IMR-90 (cell line): ENCODE measurements at regions not wholly inside any gene's neighbourhood (a gene's known extent, or its start where the extent isn't known, plus 50 kb on each side); places are given as distances from the start of the nearest gene placed in this dataset.

ENCODE experiments used
- ATAC-seq: fragments of 200-7000 bp; cut with Tn5 transposase; 2 replicates; pipeline ENCODE4 v1.9.1; 2020; ENCODE audit warnings: low read depth, mild to moderate bottlenecking, moderate library complexity
- BruUV-seq: library from RNA; stranded (reverse); fragments of 400-500 nt; replicated peaks from 2 replicates; lab custom pipeline; 2021; lab: Mats Ljungman, UMichigan
- CTCF ChIA-PET: fragments of 300-600 bp; formaldehyde crosslinking; extraction: SDS; loops from one replicate; lab custom pipeline; 2021; ENCODE audit warnings: antibody characterized with exemption; lab: Yijun Ruan, JAX
- POLR2A ChIA-PET: fragments of 300-600 bp; sonication (Branson Sonifier 250); formaldehyde crosslinking; loops from one replicate; lab custom pipeline; 2022; ENCODE audit warnings: antibody characterized with exemption; ENCODE audit not compliant: unreplicated experiment; lab: Charles Lee
- DNase-seq: peaks from one replicate; pipeline ENCODE4 v3.0.0; 2013
- H2AFZ ChIP-seq: replicated peaks from 2 replicates; pipeline ENCODE3; 2013; ENCODE audit warnings: low read length, mild to moderate bottlenecking; ENCODE audit not compliant: poor library complexity
- H2AK5ac ChIP-seq: 2 replicates; pipeline ENCODE4 v1.6.1; 2013; ENCODE audit warnings: low read depth, low read length, inconsistent platforms
- H2AK9ac ChIP-seq: replicated peaks from 2 replicates; pipeline ENCODE3; 2013; ENCODE audit warnings: mild to moderate bottlenecking, low read depth, low read length, moderate library complexity; ENCODE audit not compliant: poor library complexity
- H2BK120ac ChIP-seq: 2 replicates; pipeline ENCODE4 v1.6.1; 2013; ENCODE audit warnings: low read depth, low read length, inconsistent platforms
- H2BK15ac ChIP-seq: 3 replicates; pipeline ENCODE4 v1.6.1; 2013; ENCODE audit warnings: low read depth, low read length, inconsistent platforms
- H2BK20ac ChIP-seq: 2 replicates; pipeline ENCODE4 v1.6.1; 2013; ENCODE audit warnings: low read depth, mild to moderate bottlenecking, inconsistent platforms, low read length, moderate library complexity
- H2BK5ac ChIP-seq: 2 replicates; pipeline ENCODE4 v1.6.1; 2013; ENCODE audit warnings: mild to moderate bottlenecking, low read depth, low read length, inconsistent platforms; ENCODE audit not compliant: poor library complexity, severe bottlenecking
- H3K14ac ChIP-seq: replicated peaks from 2 replicates; pipeline ENCODE4 v1.6.1; 2013; ENCODE audit warnings: low read depth, low read length, inconsistent platforms
- H3K18ac ChIP-seq: 2 replicates; pipeline ENCODE4 v1.6.1; 2013; ENCODE audit warnings: low read depth, low read length, control low read depth
- H3K23ac ChIP-seq: 2 replicates; pipeline ENCODE4 v1.6.1; 2013; ENCODE audit warnings: low read depth, low read length, inconsistent platforms
- H3K27ac ChIP-seq: 2 replicates; pipeline ENCODE4 v1.5.1; 2013; ENCODE audit warnings: mild to moderate bottlenecking, control low read depth, low read length; ENCODE audit not compliant: insufficient read depth
- H3K27me3 ChIP-seq: 2 replicates; pipeline ENCODE4 v1.6.1; 2013; ENCODE audit warnings: low read length; ENCODE audit not compliant: control insufficient read depth, insufficient read depth
- H3K36me3 ChIP-seq: 2 replicates; pipeline ENCODE4 v1.6.1; 2013; ENCODE audit warnings: low read length, mixed read lengths; ENCODE audit not compliant: control insufficient read depth, insufficient read depth
- H3K4ac ChIP-seq: 2 replicates; pipeline ENCODE4 v1.6.1; 2013; ENCODE audit warnings: low read depth, low read length, inconsistent platforms
- H3K4me1 ChIP-seq: 2 replicates; pipeline ENCODE4 v1.6.1; 2013; ENCODE audit warnings: low read length, mixed read lengths; ENCODE audit not compliant: control insufficient read depth, insufficient read depth
- H3K4me2 ChIP-seq: 2 replicates; pipeline ENCODE4 v1.6.1; 2013; ENCODE audit warnings: low read depth, mild to moderate bottlenecking, control low read depth, low read length, moderate library complexity
- H3K4me3 ChIP-seq: 2 replicates; pipeline ENCODE4 v1.5.1; 2013; ENCODE audit warnings: low read depth, mild to moderate bottlenecking, control low read depth, low read length, moderate library complexity; ENCODE audit not compliant: insufficient read depth
- H3K56ac ChIP-seq: 2 replicates; pipeline ENCODE4 v1.6.1; 2013; ENCODE audit warnings: low read length, inconsistent platforms; ENCODE audit not compliant: insufficient read depth; ENCODE audit errors: extremely low read depth
- H3K79me1 ChIP-seq, 2 experiments: 2 replicates each; pipeline ENCODE4 v1.6.1; 2013; ENCODE audit warnings: low read length in 2 of 2, inconsistent platforms in 1 of 2, low read depth in 1 of 2
- H3K9ac ChIP-seq: 2 replicates; pipeline ENCODE4 v1.6.1; 2013; ENCODE audit warnings: low read depth, low read length, control low read depth
- H3K9me1 ChIP-seq: 2 replicates; pipeline ENCODE4 v1.6.1; 2013; ENCODE audit warnings: low read length, inconsistent platforms; ENCODE audit not compliant: insufficient read depth
- H3K9me3 ChIP-seq: 2 replicates; pipeline ENCODE4 v1.6.1; 2013; ENCODE audit warnings: low read length; ENCODE audit not compliant: control insufficient read depth, insufficient read depth
- H4K20me1 ChIP-seq: 2 replicates; pipeline ENCODE4 v1.6.1; 2013; ENCODE audit warnings: low read length, inconsistent platforms; ENCODE audit not compliant: insufficient read depth
- H4K5ac ChIP-seq: 2 replicates; pipeline ENCODE4 v1.6.1; 2013; ENCODE audit warnings: mild to moderate bottlenecking, low read depth, low read length, control low read depth
- H4K8ac ChIP-seq, 2 experiments: 2 replicates each; pipeline ENCODE4 v1.6.1; 2013; ENCODE audit warnings: low read depth in 2 of 2, low read length in 2 of 2, control low read depth in 1 of 2, inconsistent platforms in 1 of 2
- H4K91ac ChIP-seq: 2 replicates; pipeline ENCODE4 v1.6.1; 2013; ENCODE audit warnings: low read depth, low read length, inconsistent platforms; ENCODE audit not compliant: insufficient read depth
- BHLHE40 ChIP-seq: fragments of 150-350 bp; IDR thresholded peaks from 2 replicates; pipeline ENCODE4 v1.6.1; 2016; ENCODE audit warnings: mild to moderate bottlenecking, low read depth, low read length
- CHD1 ChIP-seq: IDR thresholded peaks from 2 replicates; pipeline ENCODE4 v1.6.1; 2012; ENCODE audit warnings: low read depth, low read length, improper control_type of control experiment
- MAZ ChIP-seq: IDR thresholded peaks from 2 replicates; pipeline ENCODE4 v1.6.1; 2012; ENCODE audit warnings: low read depth, mild to moderate bottlenecking, low read length, improper control_type of control experiment, moderate library complexity, borderline replicate concordance
- MXI1 ChIP-seq: IDR thresholded peaks from 2 replicates; pipeline ENCODE4 v1.6.1; 2012; ENCODE audit warnings: low read depth, mild to moderate bottlenecking, low read length, moderate library complexity, borderline replicate concordance
- NFE2L2 ChIP-seq: fragments of 150-350 bp; IDR thresholded peaks from 2 replicates; pipeline ENCODE4 v1.6.1; 2016; ENCODE audit warnings: low read depth, mild to moderate bottlenecking, low read length
- POLR2A ChIP-seq: IDR thresholded peaks from 2 replicates; pipeline ENCODE4 v1.6.1; 2012; ENCODE audit warnings: mild to moderate bottlenecking, low read depth, low read length
- RCOR1 ChIP-seq: IDR thresholded peaks from 2 replicates; pipeline ENCODE4 v1.6.1; 2012; ENCODE audit warnings: mild to moderate bottlenecking, low read length, improper control_type of control experiment; ENCODE audit not compliant: insufficient replicate concordance
- RFX5 ChIP-seq: IDR thresholded peaks from 2 replicates; pipeline ENCODE4 v1.8.0; 2012; ENCODE audit warnings: low read depth, mild to moderate bottlenecking, low read length, moderate library complexity
- SMC3 ChIP-seq: fragments of 150-350 bp; IDR thresholded peaks from 2 replicates; pipeline ENCODE4 v1.6.1; 2016; ENCODE audit warnings: low read depth, mild to moderate bottlenecking, antibody characterized with exemption, low read length, moderate library complexity
- USF2 ChIP-seq: fragments of 150-350 bp; IDR thresholded peaks from 2 replicates; pipeline ENCODE4 v1.6.1; 2017; ENCODE audit warnings: mild to moderate bottlenecking, antibody characterized with exemption, low read length, low read depth
- WGBS, 2 experiments: methylation state at CpG; one replicate each; pipeline versions ENCODE4 v1.1.5 to v1.1.7; 2013; ENCODE audit warnings: missing lambda C conversion rate in 2 of 2; ENCODE audit not compliant: insufficient read length in 1 of 2; ENCODE audit errors: extremely low coverage in 2 of 2; 5-methylcytosine and 5-hydroxymethylcytosine counted together
- dilution Hi-C: fragments of 300-500 bp; cut with HindIII; formaldehyde crosslinking; loops from one replicate; pipeline ENCODE4 v1.14.3; 2018; ENCODE audit warnings: low sequenced_read_pairs; ENCODE audit not compliant: unreplicated experiment
- in situ Hi-C: fragments of 300-500 bp; cut with MboI; formaldehyde crosslinking; loops from 3 replicates; pipeline ENCODE4 v1.14.3; 2019; ENCODE audit warnings: low sequenced_read_pairs, inconsistent platforms, mixed read lengths
- intact Hi-C: fragments of 100-400 bp; cut with micrococcal nuclease; formaldehyde crosslinking; loops from 2 replicates; pipeline ENCODE4 v1.10.0; 2022

GRCh38 chr6:104521176-104521575, 338.5 kb downstream of the HACE1 start:
- no peak overlapping the region for H3K4ac ChIP-seq
- BruUV-seq: no TSS peak

More at GRCh38 chr6:104521176-104521575, 338.5 kb downstream of the HACE1 start:
- H4K8ac ChIP-seq: no peak overlapping the region
- ChIA-PET CTCF (no interaction called here), POLR2A (no interaction called here)
- no peak overlapping the region for H3K14ac ChIP-seq
- no peak for TF ChIP-seq MXI1
- no peak for TF ChIP-seq BHLHE40
- no peak for TF ChIP-seq POLR2A
- TF ChIP-seq USF2: no peak
- no peak for TF ChIP-seq RFX5
- TF ChIP-seq NFE2L2: no peak
- TF ChIP-seq SMC3: no peak
- no peak for TF ChIP-seq MAZ
- no peak for TF ChIP-seq RCOR1
- no peak for TF ChIP-seq CHD1
- no peaks in the 10 kb centered on the region for H3K36me3 ChIP-seq
- no peak overlapping the region for H2AK5ac ChIP-seq
- no peaks in the 10 kb centered on the region for H3K4me1 ChIP-seq
- no CpG with 5 or more reads among the region's 3 CpGs for WGBS, 2 experiments
- ATAC-seq (no peak), DNase-seq (no peak)
- H3K27me3 ChIP-seq: no peaks in the 10 kb centered on the region
- no peak overlapping the region for H3K4me2 ChIP-seq
- no peak overlapping the region for H3K27ac ChIP-seq
- no peak overlapping the region for H3K23ac ChIP-seq
- H3K9me1 ChIP-seq: no peaks in the 10 kb centered on the region
- no peak overlapping the region for H2BK15ac ChIP-seq
- intact Hi-C loops: no loop called here
- dilution Hi-C loops: no loop called here
- H3K9me3 ChIP-seq: no peaks in the 10 kb centered on the region
- H2BK120ac ChIP-seq: no peak overlapping the region
- H3K56ac ChIP-seq: no peak overlapping the region
- no peak overlapping the region for H4K5ac ChIP-seq
- no peak overlapping the region for H2AFZ ChIP-seq
- no peak overlapping the region for H3K4me3 ChIP-seq
- H3K9ac ChIP-seq: no peak overlapping the region
- H3K79me1 ChIP-seq: no peaks in the 10 kb centered on the region
- no peak overlapping the region for H3K18ac ChIP-seq
- no peak overlapping the region for H4K91ac ChIP-seq
- no peak overlapping the region for H2BK20ac ChIP-seq
- no peaks in the 10 kb centered on the region for H4K20me1 ChIP-seq
- H2BK5ac ChIP-seq: no peak overlapping the region
- no peak overlapping the region for H2AK9ac ChIP-seq
- in situ Hi-C loops: no loop called here
